ENCODE measurements at regions not wholly inside any gene's neighbourhood (a gene's known extent, or its start where the extent isn't known, plus 50 kb on each side); places are given as distances from the start of the nearest gene placed in this dataset.

DNA sequence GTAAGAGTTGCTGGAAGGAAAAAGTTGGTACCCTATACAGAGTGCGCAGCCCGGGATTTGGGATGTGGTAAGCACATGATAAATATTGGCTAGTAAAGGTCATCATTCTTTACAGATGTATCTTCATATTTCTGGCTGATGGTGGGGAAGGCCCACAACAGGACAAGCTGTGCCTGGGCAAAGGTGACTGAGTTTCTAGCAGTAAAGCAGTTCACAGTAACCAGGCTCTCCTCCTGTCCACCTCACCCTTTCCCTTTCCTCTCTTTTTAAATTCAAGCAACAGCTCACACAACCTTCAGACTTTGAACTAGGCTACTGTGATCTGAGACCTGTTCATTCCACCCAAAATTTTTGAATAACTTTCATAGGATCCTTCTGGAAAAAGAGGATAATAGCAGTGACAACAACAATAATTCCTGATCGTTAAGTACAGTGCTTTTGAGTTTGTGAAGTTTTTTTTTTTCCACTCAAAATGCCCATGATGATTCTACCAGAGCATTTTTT lies 145.9 kb upstream of the TBL1XR1 start:
- TF ChIP-seq, protein P1, sequence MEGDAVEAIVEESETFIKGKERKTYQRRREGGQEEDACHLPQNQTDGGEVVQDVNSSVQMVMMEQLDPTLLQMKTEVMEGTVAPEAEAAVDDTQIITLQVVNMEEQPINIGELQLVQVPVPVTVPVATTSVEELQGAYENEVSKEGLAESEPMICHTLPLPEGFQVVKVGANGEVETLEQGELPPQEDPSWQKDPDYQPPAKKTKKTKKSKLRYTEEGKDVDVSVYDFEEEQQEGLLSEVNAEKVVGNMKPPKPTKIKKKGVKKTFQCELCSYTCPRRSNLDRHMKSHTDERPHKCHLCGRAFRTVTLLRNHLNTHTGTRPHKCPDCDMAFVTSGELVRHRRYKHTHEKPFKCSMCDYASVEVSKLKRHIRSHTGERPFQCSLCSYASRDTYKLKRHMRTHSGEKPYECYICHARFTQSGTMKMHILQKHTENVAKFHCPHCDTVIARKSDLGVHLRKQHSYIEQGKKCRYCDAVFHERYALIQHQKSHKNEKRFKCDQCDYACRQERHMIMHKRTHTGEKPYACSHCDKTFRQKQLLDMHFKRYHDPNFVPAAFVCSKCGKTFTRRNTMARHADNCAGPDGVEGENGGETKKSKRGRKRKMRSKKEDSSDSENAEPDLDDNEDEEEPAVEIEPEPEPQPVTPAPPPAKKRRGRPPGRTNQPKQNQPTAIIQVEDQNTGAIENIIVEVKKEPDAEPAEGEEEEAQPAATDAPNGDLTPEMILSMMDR (CRISPR knock-in tag; IDR thresholded peaks at IDR 0.05), result no peak
- TF ChIP-seq FOXJ3 (CRISPR knock-in tag; IDR thresholded peaks at IDR 0.05; ENCODE audit: borderline replicate concordance) (no peak), ZKSCAN8 (CRISPR knock-in tag; IDR thresholded peaks at IDR 0.05; ENCODE audit: borderline replicate concordance) (no peak), NR1H2 (CRISPR knock-in tag; IDR thresholded peaks at IDR 0.05; ENCODE audit: borderline replicate concordance, low read depth) (no peak), ZNF766 (CRISPR knock-in tag; IDR thresholded peaks at IDR 0.05; ENCODE audit: borderline replicate concordance) (no peak), ZNF644 (CRISPR knock-in tag; IDR thresholded peaks at IDR 0.05; ENCODE audit: low read depth) (no peak)
- TF ChIP-seq, protein P2, sequence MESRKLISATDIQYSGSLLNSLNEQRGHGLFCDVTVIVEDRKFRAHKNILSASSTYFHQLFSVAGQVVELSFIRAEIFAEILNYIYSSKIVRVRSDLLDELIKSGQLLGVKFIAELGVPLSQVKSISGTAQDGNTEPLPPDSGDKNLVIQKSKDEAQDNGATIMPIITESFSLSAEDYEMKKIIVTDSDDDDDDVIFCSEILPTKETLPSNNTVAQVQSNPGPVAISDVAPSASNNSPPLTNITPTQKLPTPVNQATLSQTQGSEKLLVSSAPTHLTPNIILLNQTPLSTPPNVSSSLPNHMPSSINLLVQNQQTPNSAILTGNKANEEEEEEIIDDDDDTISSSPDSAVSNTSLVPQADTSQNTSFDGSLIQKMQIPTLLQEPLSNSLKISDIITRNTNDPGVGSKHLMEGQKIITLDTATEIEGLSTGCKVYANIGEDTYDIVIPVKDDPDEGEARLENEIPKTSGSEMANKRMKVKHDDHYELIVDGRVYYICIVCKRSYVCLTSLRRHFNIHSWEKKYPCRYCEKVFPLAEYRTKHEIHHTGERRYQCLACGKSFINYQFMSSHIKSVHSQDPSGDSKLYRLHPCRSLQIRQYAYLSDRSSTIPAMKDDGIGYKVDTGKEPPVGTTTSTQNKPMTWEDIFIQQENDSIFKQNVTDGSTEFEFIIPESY (CRISPR knock-in tag; IDR thresholded peaks at IDR 0.05), result no peak
- TF ChIP-seq, protein P3, sequence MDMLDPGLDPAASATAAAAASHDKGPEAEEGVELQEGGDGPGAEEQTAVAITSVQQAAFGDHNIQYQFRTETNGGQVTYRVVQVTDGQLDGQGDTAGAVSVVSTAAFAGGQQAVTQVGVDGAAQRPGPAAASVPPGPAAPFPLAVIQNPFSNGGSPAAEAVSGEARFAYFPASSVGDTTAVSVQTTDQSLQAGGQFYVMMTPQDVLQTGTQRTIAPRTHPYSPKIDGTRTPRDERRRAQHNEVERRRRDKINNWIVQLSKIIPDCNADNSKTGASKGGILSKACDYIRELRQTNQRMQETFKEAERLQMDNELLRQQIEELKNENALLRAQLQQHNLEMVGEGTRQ (IDR thresholded peaks at IDR 0.05; ENCODE audit: low read depth, low read length), result no peak
- TF ChIP-seq, protein P3 (CRISPR knock-in tag; IDR thresholded peaks at IDR 0.05; ENCODE audit: borderline replicate concordance), result no peak
